Fibroblast of lung (primary cell): ENCODE measurements at regions not wholly inside any gene's neighbourhood (a gene's known extent, or its start where the extent isn't known, plus 50 kb on each side); places are given as distances from the start of the nearest gene placed in this dataset.
"Not testable (repeated sequence)": the region's sequence is repeated elsewhere in the genome, so short reads cannot be mapped to it uniquely, and the experiment has no call there.

Source experiments
- DNase-seq, 2 donors: peaks; one replicate each; pipeline versions ENCODE4 v3.0.0 to v3.0.0-alpha.2; 2010; ENCODE audit warnings: low read depth in 2 of 2
- H2AFZ ChIP-seq: 2 replicates; pipeline ENCODE4 v1.5.1; 2012; ENCODE audit warnings: low read length, control low read depth, inconsistent platforms
- H3K27ac ChIP-seq: 2 replicates; pipeline ENCODE4 v1.5.1; 2011; ENCODE audit warnings: low read length, control low read depth; ENCODE audit not compliant: insufficient read depth
- H3K27me3 ChIP-seq: 2 replicates; pipeline ENCODE4 v1.5.1; 2011; ENCODE audit warnings: mild to moderate bottlenecking, low read length; ENCODE audit not compliant: control insufficient read depth, insufficient read depth
- H3K36me3 ChIP-seq: 2 replicates; pipeline ENCODE4 v1.5.1; 2011; ENCODE audit warnings: low read length; ENCODE audit not compliant: control insufficient read depth, insufficient read depth
- H3K4me1 ChIP-seq: 2 replicates; pipeline ENCODE4 v1.5.1; 2011; ENCODE audit warnings: low read length; ENCODE audit not compliant: control insufficient read depth, insufficient read depth; ENCODE audit errors: extremely low read depth
- H3K4me2 ChIP-seq: 2 replicates; pipeline ENCODE4 v1.5.1; 2011; ENCODE audit warnings: low read length, control low read depth; ENCODE audit not compliant: insufficient read depth; ENCODE audit errors: extremely low read depth
- H3K4me3 ChIP-seq, 4 experiments: fragments of 200-600 bp in 1 of 4; sonication (generic) in 1 of 4; replicated peaks in 1 of 4; 2 replicates each; pipeline ENCODE4 v1.5.1; 2011 to 2016; ENCODE audit warnings: low read length in 4 of 4, low read depth in 3 of 4, mild to moderate bottlenecking in 3 of 4, control low read depth in 2 of 4, inconsistent platforms in 1 of 4, mixed read lengths in 1 of 4; ENCODE audit not compliant: insufficient read depth in 1 of 4; ENCODE audit errors: control extremely low read depth in 1 of 4
- H3K79me2 ChIP-seq: 2 replicates; pipeline ENCODE4 v1.5.1; 2012; ENCODE audit warnings: mild to moderate bottlenecking, low read length, inconsistent platforms; ENCODE audit not compliant: control insufficient read depth, insufficient read depth
- H3K9ac ChIP-seq: 2 replicates; pipeline ENCODE4 v1.5.1; 2011; ENCODE audit warnings: mild to moderate bottlenecking, low read length, control low read depth; ENCODE audit not compliant: insufficient read depth
- H3K9me3 ChIP-seq: 2 replicates; pipeline ENCODE4 v1.5.1; 2012; ENCODE audit warnings: low read depth, low read length; ENCODE audit not compliant: control insufficient read depth, insufficient read depth
- H4K20me1 ChIP-seq: 2 replicates; pipeline ENCODE4 v1.5.1; 2011; ENCODE audit warnings: low read length; ENCODE audit not compliant: control insufficient read depth, insufficient read depth; ENCODE audit errors: extremely low read depth
- EZH2 ChIP-seq: IDR thresholded peaks from 2 replicates; pipeline ENCODE4 v1.5.1; 2012; ENCODE audit warnings: low read length, control low read depth, mild to moderate bottlenecking; ENCODE audit errors: missing control alignments
- TF ChIP-seq, protein P1 (sequence below), 2 donors: IDR thresholded peaks in 1 of 2; conservative IDR thresholded peaks in 1 of 2; 1 replicate in 1 of 2; 2 replicates in 1 of 2; pipeline ENCODE4 v1.5.1; 2011 to 2012; ENCODE audit warnings: low read length in 2 of 2, control low read depth in 1 of 2, inconsistent platforms in 1 of 2, low read depth in 1 of 2, mild to moderate bottlenecking in 1 of 2

DNA sequence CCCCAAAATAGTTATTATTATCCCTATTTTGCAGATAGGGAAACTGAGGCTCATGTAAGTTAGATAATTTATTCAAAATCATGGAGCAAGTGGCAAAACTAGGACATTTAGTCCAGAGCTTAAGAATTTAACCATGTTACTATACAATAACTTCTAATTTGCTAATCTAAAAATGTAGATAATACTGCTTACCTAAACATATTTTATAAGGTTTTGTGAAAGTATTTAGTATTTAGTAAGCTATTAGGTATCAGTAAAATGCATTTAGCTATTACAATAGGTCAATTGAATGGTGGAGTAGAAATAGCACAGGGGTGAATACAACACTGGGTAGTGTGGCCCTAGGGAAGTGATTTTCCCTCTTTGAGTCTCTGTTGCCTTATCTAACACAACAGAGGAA is 648.3 kb downstream of the KIF4B start:
- Histone ChIP-seq H4K20me1 (no peaks in the 10 kb centered on the region), H3K27me3 (no peaks in the 10 kb centered on the region), H3K4me2 (no peak overlapping the region), H3K9ac (no peak overlapping the region), H3K4me1 (no peaks in the 10 kb centered on the region), H3K9me3 (no peaks in the 10 kb centered on the region), H3K79me2 (no peaks in the 10 kb centered on the region), H3K36me3 (no peaks in the 10 kb centered on the region), H3K4me3 (no peak overlapping the region), H2AFZ (no peak overlapping the region), H3K27ac (no peak overlapping the region)
- TF ChIP-seq, protein P1, sequence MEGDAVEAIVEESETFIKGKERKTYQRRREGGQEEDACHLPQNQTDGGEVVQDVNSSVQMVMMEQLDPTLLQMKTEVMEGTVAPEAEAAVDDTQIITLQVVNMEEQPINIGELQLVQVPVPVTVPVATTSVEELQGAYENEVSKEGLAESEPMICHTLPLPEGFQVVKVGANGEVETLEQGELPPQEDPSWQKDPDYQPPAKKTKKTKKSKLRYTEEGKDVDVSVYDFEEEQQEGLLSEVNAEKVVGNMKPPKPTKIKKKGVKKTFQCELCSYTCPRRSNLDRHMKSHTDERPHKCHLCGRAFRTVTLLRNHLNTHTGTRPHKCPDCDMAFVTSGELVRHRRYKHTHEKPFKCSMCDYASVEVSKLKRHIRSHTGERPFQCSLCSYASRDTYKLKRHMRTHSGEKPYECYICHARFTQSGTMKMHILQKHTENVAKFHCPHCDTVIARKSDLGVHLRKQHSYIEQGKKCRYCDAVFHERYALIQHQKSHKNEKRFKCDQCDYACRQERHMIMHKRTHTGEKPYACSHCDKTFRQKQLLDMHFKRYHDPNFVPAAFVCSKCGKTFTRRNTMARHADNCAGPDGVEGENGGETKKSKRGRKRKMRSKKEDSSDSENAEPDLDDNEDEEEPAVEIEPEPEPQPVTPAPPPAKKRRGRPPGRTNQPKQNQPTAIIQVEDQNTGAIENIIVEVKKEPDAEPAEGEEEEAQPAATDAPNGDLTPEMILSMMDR (conservative IDR thresholded peaks at IDR 0.05 in 1 of 2, IDR thresholded peaks at IDR 0.05 in 1 of 2; ENCODE audit: low read depth in 1 of 2, low read length in 2 of 2), result no peak
- TF ChIP-seq EZH2, result no peak
- DNase-seq, result no peak

DNA sequence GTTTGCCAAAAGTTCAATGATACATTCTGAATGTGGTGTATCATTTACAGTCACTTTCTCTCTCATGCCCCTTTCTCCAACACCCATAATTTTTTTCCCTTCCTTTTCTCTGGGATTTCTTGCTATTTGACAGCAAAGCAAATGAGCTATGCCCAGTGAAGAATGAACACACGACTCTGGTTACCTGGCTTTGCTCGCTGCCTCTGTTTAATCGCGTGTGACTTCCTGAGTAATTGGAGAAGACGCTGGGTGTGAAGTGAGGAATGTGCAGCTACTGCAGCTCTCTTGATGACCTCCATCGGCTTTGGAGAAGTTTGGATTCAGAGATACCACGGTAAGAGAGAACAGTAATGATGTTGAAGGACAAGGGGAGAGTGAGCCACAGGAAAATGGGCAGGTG is 651.8 kb downstream of the KIF4B start:
- Histone ChIP-seq H3K79me2 (no peaks in the 10 kb centered on the region), H3K4me3 (no peak overlapping the region), H4K20me1 (no peaks in the 10 kb centered on the region), H3K4me1 (no peaks in the 10 kb centered on the region), H3K9me3 (no peaks in the 10 kb centered on the region), H3K27ac (no peak overlapping the region), H3K36me3 (no peaks in the 10 kb centered on the region), H2AFZ (no peak overlapping the region), H3K27me3 (no peaks in the 10 kb centered on the region), H3K9ac (no peak overlapping the region), H3K4me2 (no peak overlapping the region)
- no peak for TF ChIP-seq EZH2
- TF ChIP-seq, protein P1 (conservative IDR thresholded peaks at IDR 0.05 in 1 of 2, IDR thresholded peaks at IDR 0.05 in 1 of 2; ENCODE audit: low read depth in 1 of 2, low read length in 2 of 2), result no peak
- no peak for DNase-seq

DNA sequence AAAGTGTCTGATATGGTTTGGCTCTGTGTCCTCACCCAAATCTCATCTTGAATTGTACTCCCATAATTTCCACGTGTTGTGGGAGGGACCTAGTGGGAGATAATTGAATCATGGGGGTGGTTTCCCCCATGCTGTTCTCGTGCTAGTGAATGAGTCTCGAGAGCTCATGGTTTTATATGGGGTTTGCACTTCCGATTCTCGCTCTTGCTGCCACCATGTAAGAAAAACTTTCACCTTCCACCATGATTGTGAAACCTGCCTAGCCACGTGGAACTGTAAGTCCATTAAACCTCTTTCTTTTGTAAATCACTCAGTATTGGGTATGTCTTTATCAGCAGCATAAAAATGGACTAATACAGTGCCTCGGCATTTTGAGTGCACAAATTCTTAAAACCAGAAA is 655.0 kb upstream of the SGCD start:
- DNase-seq, H4K20me1 ChIP-seq, H3K4me2 ChIP-seq, H3K9me3 ChIP-seq, H3K4me3 ChIP-seq, H3K79me2 ChIP-seq, H3K27me3 ChIP-seq, H3K36me3 ChIP-seq, H3K9ac ChIP-seq, H2AFZ ChIP-seq, H3K27ac ChIP-seq, H3K4me1 ChIP-seq: not testable (repeated sequence)

DNA sequence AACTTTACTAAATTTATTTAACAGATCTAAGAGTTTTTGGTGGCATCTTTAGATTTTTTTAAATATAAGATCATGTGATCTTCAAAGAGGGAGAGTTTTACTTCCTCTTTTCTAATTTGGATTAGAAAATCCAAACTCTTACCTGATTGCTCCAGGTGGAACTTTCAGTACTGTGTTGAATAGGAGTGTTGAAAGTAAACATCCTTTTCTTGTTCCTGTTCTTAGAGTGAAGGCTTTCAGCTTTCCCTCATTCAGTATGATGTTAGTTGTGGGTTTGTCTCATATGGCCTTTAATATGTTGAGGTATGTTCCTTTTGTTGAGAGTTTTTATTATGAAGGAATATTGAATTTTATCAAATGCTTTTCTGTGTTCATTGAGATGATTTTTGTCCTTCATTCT is 650.0 kb upstream of the SGCD start:
- Histone ChIP-seq H2AFZ (no peak overlapping the region), H3K36me3 (no peaks in the 10 kb centered on the region), H3K9me3 (no peaks in the 10 kb centered on the region), H3K4me3 (no peak overlapping the region), H3K4me1 (no peaks in the 10 kb centered on the region), H4K20me1 (no peaks in the 10 kb centered on the region), H3K27me3 (no peaks in the 10 kb centered on the region), H3K9ac (no peak overlapping the region), H3K27ac (no peak overlapping the region), H3K79me2 (no peaks in the 10 kb centered on the region), H3K4me2 (no peak overlapping the region)
- TF ChIP-seq, protein P1 (conservative IDR thresholded peaks at IDR 0.05 in 1 of 2, IDR thresholded peaks at IDR 0.05 in 1 of 2; ENCODE audit: low read depth in 1 of 2, low read length in 2 of 2), result no peak
- no peak for TF ChIP-seq EZH2
- DNase-seq, result no peak
